Right lobe of liver (tissue), 6 donors: ENCODE measurements at regions not wholly inside any gene's neighbourhood (a gene's known extent, or its start where the extent isn't known, plus 50 kb on each side); places are given as distances from the start of the nearest gene placed in this dataset.

Source experiments
- ATAC-seq, 4 donors: fragments of 200-7000 bp; cut with Tn5 transposase; one replicate each; pipeline ENCODE4 v1.9.1; 2020; ENCODE audit warnings: mild to moderate bottlenecking in 4 of 4, moderate library complexity in 4 of 4
- DNase-seq, 3 donors: peaks; one replicate each; pipeline ENCODE4 v3.0.0-alpha.2; 2020
- H3K27ac ChIP-seq, 3 donors: fragments of 200-600 bp; one replicate each; pipeline ENCODE4 v1.8.0; 2022
- H3K27me3 ChIP-seq, 2 donors: fragments of 200-600 bp; one replicate each; pipeline ENCODE4 v1.8.0; 2022
- H3K36me3 ChIP-seq, 4 donors: fragments of 200-600 bp; sonication (generic) in 1 of 4; one replicate each; pipeline versions ENCODE4 v1.5.1 to v1.8.0; 2017 to 2022; ENCODE audit warnings: control low read depth in 1 of 4
- H3K4me1 ChIP-seq, 4 donors: fragments of 200-600 bp; sonication (generic) in 1 of 4; one replicate each; pipeline versions ENCODE4 v1.5.1 to v1.8.0; 2017 to 2022; ENCODE audit warnings: control low read depth in 1 of 4
- H3K4me3 ChIP-seq, 3 donors: fragments of 200-600 bp; one replicate each; pipeline ENCODE4 v1.8.0; 2022
- H3K9me3 ChIP-seq, 4 donors: fragments of 200-600 bp; sonication (generic) in 1 of 4; one replicate each; pipeline versions ENCODE4 v1.5.1 to v1.8.0; 2017 to 2022; ENCODE audit warnings: control low read depth in 1 of 4
- CTCF ChIP-seq, 4 donors: fragments of 200-600 bp in 3 of 4; fragments of 450-650 bp in 1 of 4; IDR thresholded peaks; one replicate each; pipeline versions ENCODE4 v1.5.1 to v1.8.0; 2016 to 2022; ENCODE audit warnings: antibody characterized with exemption in 4 of 4, mild to moderate bottlenecking in 2 of 4
- POLR2A ChIP-seq: fragments of 450-650 bp; IDR thresholded peaks from one replicate; pipeline ENCODE4 v1.6.1; 2017; ENCODE audit warnings: antibody characterized with exemption, mild to moderate bottlenecking
- WGBS: methylation state at CpG from one replicate; pipeline ENCODE4 v1.1.6; 2018; ENCODE audit warnings: low coverage, low lambda C conversion rate; ENCODE audit not compliant: insufficient coverage; ENCODE audit errors: missing lambda C conversion rate; 5-methylcytosine and 5-hydroxymethylcytosine counted together
- intact Hi-C, 2 donors: fragments of 100-400 bp; cut with DNase I; formaldehyde crosslinking; loops; one replicate each; pipeline versions ENCODE4 v1.11.2 to v1.14.1; 2022
- donor health status: DM: no; HTN: yes; CAD: no.
- donor health status: DM: no; HTN: no; CAD: no.
- donor health status: DM: no; HTN: no; CAD: no.
- donor health status: DM: no; HTN: yes; CAD: no.
- donor health status: DM: no; HTN: yes; CAD: no.

- Histone ChIP-seq H3K9me3 (no peaks in the 10 kb centered on the region), H3K27ac (no peak overlapping the region), H3K27me3 (no peaks in the 10 kb centered on the region), H3K36me3 (no peaks in the 10 kb centered on the region), H3K4me1 (no peaks in the 10 kb centered on the region), H3K4me3 (no peak overlapping the region)
- intact Hi-C loops, result no loop called here
- TF ChIP-seq POLR2A, result no peak
- no peak for TF ChIP-seq CTCF (IDR thresholded peaks at IDR 0.05)
- ATAC-seq (no peak), DNase-seq (peak in 1 of 3 donors; percentile 32)
- WGBS, result 80% methylated on average over 1 of the region's 23 CpGs
Measured at GRCh38 chr5:2186472-2187015, 303.8 kb upstream of the IRX4 start.

GRCh38 chr5:2185646-2186471 lies 303.1 kb upstream of the IRX4 start:
- Histone ChIP-seq H3K4me1 (no peaks in the 10 kb centered on the region), H3K27ac (no peak overlapping the region), H3K36me3 (no peaks in the 10 kb centered on the region), H3K4me3 (no peak overlapping the region), H3K27me3 (no peaks in the 10 kb centered on the region), H3K9me3 (no peaks in the 10 kb centered on the region)
- DNase-seq (peak in 1 of 3 donors; percentile 38), ATAC-seq (no peak)
- intact Hi-C loops, result no loop called here
- WGBS, result 44% methylated on average over 12 of the region's 30 CpGs
- no peak for TF ChIP-seq CTCF (IDR thresholded peaks at IDR 0.05)
- no peak for TF ChIP-seq POLR2A

GRCh38 chr5:2184563-2185540 lies 302.1 kb upstream of the IRX4 start:
- TF ChIP-seq CTCF (IDR thresholded peaks at IDR 0.05) (no peak), POLR2A (no peak)
- intact Hi-C loops, result no loop called here
- H3K27ac ChIP-seq, result no peak overlapping the region
- DNase-seq (peak in 1 of 3 donors; percentile 17), ATAC-seq (no peak)
- H3K36me3 ChIP-seq, result no peaks in the 10 kb centered on the region
- H3K9me3 ChIP-seq, result no peaks in the 10 kb centered on the region
- no peaks in the 10 kb centered on the region for H3K27me3 ChIP-seq
- 52% methylated on average over 11 of the region's 12 CpGs for WGBS
- H3K4me1 ChIP-seq, result no peaks in the 10 kb centered on the region
- no peak overlapping the region for H3K4me3 ChIP-seq

GRCh38 chr5:2184026-2184366 lies 301.3 kb upstream of the IRX4 start:
- Histone ChIP-seq H3K27me3 (no peaks in the 10 kb centered on the region), H3K4me1 (no peaks in the 10 kb centered on the region), H3K4me3 (no peak overlapping the region), H3K36me3 (no peaks in the 10 kb centered on the region), H3K9me3 (no peaks in the 10 kb centered on the region), H3K27ac (no peak overlapping the region)
- 37% methylated on average over 3 of the region's 5 CpGs for WGBS
- TF ChIP-seq CTCF (IDR thresholded peaks at IDR 0.05) (no peak), POLR2A (no peak)
- intact Hi-C loops, result no loop called here
- ATAC-seq, result peak; percentile 52 to 72 (median 62)
- DNase-seq, result no peak
